ENCODE measurements at regions not wholly inside any gene's neighbourhood (a gene's known extent, or its start where the extent isn't known, plus 50 kb on each side); places are given as distances from the start of the nearest gene placed in this dataset.

DNA sequence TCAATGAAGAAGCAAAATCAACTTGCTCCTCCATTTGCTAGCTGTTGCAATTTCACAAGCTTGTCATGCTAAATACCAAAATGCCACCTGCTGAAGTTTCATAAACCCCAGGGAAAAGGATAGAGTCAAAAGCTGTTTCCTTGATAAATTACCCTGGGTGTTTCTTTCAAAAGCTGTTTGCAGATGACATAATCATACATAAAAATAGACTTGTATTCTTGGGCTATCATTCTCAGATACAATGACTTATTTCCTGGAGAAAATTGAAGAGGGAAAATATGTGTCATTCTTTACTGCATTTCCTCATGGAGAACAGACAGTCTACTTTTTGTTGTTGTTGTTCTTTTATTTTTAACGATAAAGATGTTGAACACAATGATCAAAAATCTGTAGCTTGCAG is 119.2 kb downstream of the GALC start:
- H3K9me3 ChIP-seq (ENCODE audit: control insufficient read depth, insufficient read depth, low read length): no peaks in the 10 kb centered on the region
- H3K27me3 ChIP-seq (ENCODE audit: control insufficient read depth, low read length): peaks cover 6% of the 10 kb centered on the region; the same call in 1 of the 2 replicates
- TF ChIP-seq CTCF (IDR thresholded peaks at IDR 0.05; ENCODE audit: low read depth, low read length, poor library complexity, severe bottlenecking) (no peak), EZH2phosphoT487 (IDR thresholded peaks at IDR 0.05; ENCODE audit: borderline replicate concordance, low read length) (no peak)
- no peak overlapping the region for H3K27ac ChIP-seq (ENCODE audit: low read depth, low read length)
- H3K9me2 ChIP-seq (replicated peaks; ENCODE audit: control insufficient read depth, low read length): no peaks in the 10 kb centered on the region
- H3K79me2 ChIP-seq (ENCODE audit: control insufficient read depth, low read length): no peaks in the 10 kb centered on the region
- no peaks in the 10 kb centered on the region for H3K4me1 ChIP-seq (ENCODE audit: control insufficient read depth, low read length)
- H3K4me2 ChIP-seq (ENCODE audit: low read length): no peak overlapping the region
- no peaks in the 10 kb centered on the region for H4K20me1 ChIP-seq (ENCODE audit: control insufficient read depth, insufficient read depth, low read depth, low read length)
- no peaks in the 10 kb centered on the region for H3K36me3 ChIP-seq (ENCODE audit: control insufficient read depth, low read length)
- H3F3A ChIP-seq (ENCODE audit: control insufficient read depth, insufficient read depth): no peaks in the 10 kb centered on the region
- H3K4me3 ChIP-seq (ENCODE audit: low read length): no peak overlapping the region

- peaks cover 6% of the 10 kb centered on the region; the same call in 1 of the 2 replicates for H3K27me3 ChIP-seq (ENCODE audit: control insufficient read depth, low read length)
- H3K9me3 ChIP-seq (ENCODE audit: control insufficient read depth, insufficient read depth, low read length): no peaks in the 10 kb centered on the region
- no peaks in the 10 kb centered on the region for H4K20me1 ChIP-seq (ENCODE audit: control insufficient read depth, insufficient read depth, low read depth, low read length)
- H3F3A ChIP-seq (ENCODE audit: control insufficient read depth, insufficient read depth): no peaks in the 10 kb centered on the region
- H3K9me2 ChIP-seq (replicated peaks; ENCODE audit: control insufficient read depth, low read length): no peaks in the 10 kb centered on the region
- H3K4me2 ChIP-seq (ENCODE audit: low read length): no peak overlapping the region
- no peaks in the 10 kb centered on the region for H3K4me1 ChIP-seq (ENCODE audit: control insufficient read depth, low read length)
- H3K79me2 ChIP-seq (ENCODE audit: control insufficient read depth, low read length): no peaks in the 10 kb centered on the region
- H3K36me3 ChIP-seq (ENCODE audit: control insufficient read depth, low read length): no peaks in the 10 kb centered on the region
- no peak overlapping the region for H3K4me3 ChIP-seq (ENCODE audit: low read length)
- no peak for TF ChIP-seq CTCF (IDR thresholded peaks at IDR 0.05; ENCODE audit: low read depth, low read length, poor library complexity, severe bottlenecking)
- TF ChIP-seq EZH2phosphoT487 (IDR thresholded peaks at IDR 0.05; ENCODE audit: borderline replicate concordance, low read length): no peak
- no peak overlapping the region for H3K27ac ChIP-seq (ENCODE audit: low read depth, low read length)
These were observed 123.1 kb downstream of the GALC start for GRCh38 chr14:87869619-87870583.

DNA sequence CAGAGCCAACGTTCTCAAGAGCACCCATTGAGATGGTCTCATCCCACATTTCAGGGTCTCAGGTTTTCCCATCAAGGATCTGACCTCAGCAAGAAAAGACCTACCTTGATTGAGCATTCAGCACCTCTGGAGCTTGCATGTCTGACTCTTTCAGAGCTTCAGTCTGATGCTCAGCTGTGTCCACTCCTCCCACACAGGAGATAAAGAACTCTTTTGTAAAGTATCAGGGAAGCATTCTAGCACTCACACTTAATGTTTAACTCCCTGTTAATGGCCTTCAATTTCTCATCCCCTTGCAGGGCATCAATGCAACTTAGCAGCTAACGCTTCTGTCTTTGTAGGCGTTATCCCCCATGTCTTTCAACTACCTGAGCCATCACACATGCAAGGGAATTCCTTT is 124.1 kb downstream of the GALC start:
- H3K27me3 ChIP-seq (ENCODE audit: control insufficient read depth, low read length): peaks cover 6% of the 10 kb centered on the region; the same call in 1 of the 2 replicates
- no peaks in the 10 kb centered on the region for H3K9me3 ChIP-seq (ENCODE audit: control insufficient read depth, insufficient read depth, low read length)
- no peaks in the 10 kb centered on the region for H4K20me1 ChIP-seq (ENCODE audit: control insufficient read depth, insufficient read depth, low read depth, low read length)
- no peaks in the 10 kb centered on the region for H3F3A ChIP-seq (ENCODE audit: control insufficient read depth, insufficient read depth)
- no peak overlapping the region for H3K4me3 ChIP-seq (ENCODE audit: low read length)
- H3K36me3 ChIP-seq (ENCODE audit: control insufficient read depth, low read length): no peaks in the 10 kb centered on the region
- H3K4me1 ChIP-seq (ENCODE audit: control insufficient read depth, low read length): no peaks in the 10 kb centered on the region
- no peaks in the 10 kb centered on the region for H3K9me2 ChIP-seq (replicated peaks; ENCODE audit: control insufficient read depth, low read length)
- H3K79me2 ChIP-seq (ENCODE audit: control insufficient read depth, low read length): no peaks in the 10 kb centered on the region
- H3K4me2 ChIP-seq (ENCODE audit: low read length): no peak overlapping the region
- TF ChIP-seq CTCF (IDR thresholded peaks at IDR 0.05; ENCODE audit: low read depth, low read length, poor library complexity, severe bottlenecking) (no peak), EZH2phosphoT487 (IDR thresholded peaks at IDR 0.05; ENCODE audit: borderline replicate concordance, low read length) (no peak)
- H3K27ac ChIP-seq (ENCODE audit: low read depth, low read length): no peak overlapping the region
